Mammary epithelial cell (primary cell): ENCODE measurements at regions not wholly inside any gene's neighbourhood (a gene's known extent, or its start where the extent isn't known, plus 50 kb on each side); places are given as distances from the start of the nearest gene placed in this dataset.

Experiments
- EZH2 ChIP-seq: IDR thresholded peaks from 2 replicates; pipeline ENCODE4 v1.6.1; 2012; ENCODE audit warnings: low read length, inconsistent platforms, borderline replicate concordance
- TF ChIP-seq, protein P1 (sequence below), 2 donors: IDR thresholded peaks in 1 of 2; conservative IDR thresholded peaks in 1 of 2; 2 replicates each; pipeline ENCODE4 v1.5.1; 2011 to 2012; ENCODE audit warnings: inconsistent platforms in 2 of 2, low read length in 2 of 2, mild to moderate bottlenecking in 2 of 2, control low read depth in 1 of 2, low read depth in 1 of 2; ENCODE audit not compliant: insufficient read depth in 1 of 2; ENCODE audit errors: extremely low read depth in 1 of 2

DNA sequence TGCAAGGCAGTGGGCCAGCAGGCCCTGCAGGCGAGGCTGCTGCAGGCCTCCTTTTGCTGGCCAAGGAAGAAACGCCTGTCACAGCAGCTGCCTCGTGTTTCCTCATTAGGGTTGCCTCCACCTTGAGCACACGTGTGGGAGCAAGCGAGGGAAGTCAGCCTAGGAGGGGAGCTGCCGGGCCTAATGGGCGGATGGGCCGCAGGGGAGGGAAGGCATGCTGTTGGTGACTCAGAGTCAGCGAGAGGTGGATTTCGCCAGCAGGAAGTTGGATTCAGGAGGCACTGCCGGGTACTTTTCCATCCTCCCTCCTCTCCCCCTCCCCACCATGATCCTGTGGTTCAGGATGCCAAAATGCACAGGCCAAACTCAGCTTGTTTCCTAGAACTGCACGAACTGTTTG is 498.7 kb downstream of the METTL15 start:
- TF ChIP-seq, protein P1, sequence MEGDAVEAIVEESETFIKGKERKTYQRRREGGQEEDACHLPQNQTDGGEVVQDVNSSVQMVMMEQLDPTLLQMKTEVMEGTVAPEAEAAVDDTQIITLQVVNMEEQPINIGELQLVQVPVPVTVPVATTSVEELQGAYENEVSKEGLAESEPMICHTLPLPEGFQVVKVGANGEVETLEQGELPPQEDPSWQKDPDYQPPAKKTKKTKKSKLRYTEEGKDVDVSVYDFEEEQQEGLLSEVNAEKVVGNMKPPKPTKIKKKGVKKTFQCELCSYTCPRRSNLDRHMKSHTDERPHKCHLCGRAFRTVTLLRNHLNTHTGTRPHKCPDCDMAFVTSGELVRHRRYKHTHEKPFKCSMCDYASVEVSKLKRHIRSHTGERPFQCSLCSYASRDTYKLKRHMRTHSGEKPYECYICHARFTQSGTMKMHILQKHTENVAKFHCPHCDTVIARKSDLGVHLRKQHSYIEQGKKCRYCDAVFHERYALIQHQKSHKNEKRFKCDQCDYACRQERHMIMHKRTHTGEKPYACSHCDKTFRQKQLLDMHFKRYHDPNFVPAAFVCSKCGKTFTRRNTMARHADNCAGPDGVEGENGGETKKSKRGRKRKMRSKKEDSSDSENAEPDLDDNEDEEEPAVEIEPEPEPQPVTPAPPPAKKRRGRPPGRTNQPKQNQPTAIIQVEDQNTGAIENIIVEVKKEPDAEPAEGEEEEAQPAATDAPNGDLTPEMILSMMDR (conservative IDR thresholded peaks at IDR 0.05 in 1 of 2, IDR thresholded peaks at IDR 0.05 in 1 of 2; ENCODE audit: extremely low read depth in 1 of 2, insufficient read depth in 1 of 2, low read depth in 1 of 2, low read length in 2 of 2), result no peak
- no peak for TF ChIP-seq EZH2
